ENCODE measurements at regions not wholly inside any gene's neighbourhood (a gene's known extent, or its start where the extent isn't known, plus 50 kb on each side); places are given as distances from the start of the nearest gene placed in this dataset.

DNA sequence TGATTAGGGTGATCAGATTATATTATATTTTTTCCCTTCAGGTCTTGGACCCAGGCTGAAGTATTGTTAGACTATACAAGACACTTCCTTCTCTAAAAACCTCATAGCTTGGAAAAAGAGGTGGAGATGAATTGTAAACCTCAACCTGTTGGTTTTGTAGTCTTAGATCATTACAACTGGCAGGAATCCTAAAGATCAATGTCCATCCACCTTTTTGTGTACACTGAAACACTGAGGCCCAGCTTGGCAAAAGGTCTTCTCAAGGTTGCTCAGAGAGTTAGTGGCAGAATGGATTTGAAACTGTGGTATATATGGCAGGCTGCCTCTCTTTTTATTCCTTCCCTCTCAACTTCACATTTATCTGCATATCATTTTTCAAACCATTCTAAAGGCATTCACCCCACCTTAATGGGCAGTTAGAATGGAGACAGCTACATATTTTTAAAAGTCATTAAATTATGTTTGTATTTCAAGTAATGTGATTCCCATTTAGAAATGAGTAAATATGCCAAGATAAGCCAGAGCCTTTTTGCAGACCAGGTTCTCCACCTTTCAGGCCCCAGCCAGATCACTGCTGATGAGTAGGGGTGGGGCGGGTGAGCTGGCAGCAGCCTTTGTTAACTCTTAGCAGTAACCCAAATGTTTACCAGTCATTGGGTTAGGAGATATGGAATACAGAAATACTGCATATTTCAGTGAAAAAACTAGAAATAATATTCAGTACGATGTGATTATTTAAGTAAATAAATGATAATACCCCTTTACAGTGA is 243.2 kb upstream of the F9 start:
- WGBS (ENCODE audit: extremely low coverage, insufficient read length, low lambda C conversion rate), result no CpG with 5 or more reads among the region's 2 CpGs
- Histone ChIP-seq H4K91ac (ENCODE audit: insufficient read length, low read depth, low read length) (no peak overlapping the region), H3K23me2 (ENCODE audit: insufficient read length, low read depth, low read length, poor library complexity, severe bottlenecking) (no peaks in the 10 kb centered on the region)

More for the DNA sequence above, 243.2 kb upstream of the F9 start:
- Mint-ChIP-seq H3K27me3 (ENCODE audit: low read depth) (peaks cover 2% of the 10 kb centered on the region; the same call in 1 of the 2 replicates), H3K4me3 (no peak overlapping the region), H3K9me3 (peaks cover 15 to 24% of the 10 kb centered on the region in 2 experiments), H3K27ac (no peak overlapping the region), H3K36me3 (ENCODE audit: insufficient read depth in 1 of 3, low read depth in 3 of 3) (peaks cover 2 to 9% (median 6%) of the 10 kb centered on the region in 3 experiments; a peak in 5 of 7 replicates), H3K4me1 (0 out of 4 replicates have a peak, but pooled peaks cover 0 to 2% of the 10 kb centered on the region in 2 experiments)
- no peak overlapping the region for H3K56ac ChIP-seq (ENCODE audit: insufficient read length, low read depth, low read length)
- H2BK15ac ChIP-seq (ENCODE audit: low read depth, low read length), result no peak overlapping the region
- DNase-seq, result no peak
- H3K27ac ChIP-seq (ENCODE audit: insufficient read length, low read depth, low read length), result no peak overlapping the region
- no peaks in the 10 kb centered on the region for H3K27me3 ChIP-seq (ENCODE audit: insufficient read depth, low read length)
- no peak overlapping the region for H3K9ac ChIP-seq (ENCODE audit: extremely low read depth, insufficient read length, low read length)
- H3K14ac ChIP-seq (ENCODE audit: insufficient read depth, low read length), result no peak overlapping the region
- H2BK12ac ChIP-seq (ENCODE audit: insufficient read length, low read depth, low read length), result no peak overlapping the region
- H3K4me2 ChIP-seq (ENCODE audit: insufficient read depth, insufficient read length, low read length), result no peak overlapping the region
- no peak overlapping the region for H2BK5ac ChIP-seq (ENCODE audit: insufficient read length, low read length)
- H3K79me2 ChIP-seq (ENCODE audit: insufficient read depth, low read length), result no peaks in the 10 kb centered on the region
- H4K5ac ChIP-seq (ENCODE audit: insufficient read length, low read depth, low read length), result no peak overlapping the region
- H3K9me3 ChIP-seq (ENCODE audit: control insufficient read depth, low read depth, low read length), result no peaks in the 10 kb centered on the region
- no peak overlapping the region for H3K23ac ChIP-seq (ENCODE audit: insufficient read length, low read depth, low read length)
- no peak overlapping the region for H3T11ph ChIP-seq (ENCODE audit: low read length)
- H4K20me1 ChIP-seq (ENCODE audit: control insufficient read depth, insufficient read depth, insufficient read length), result no peaks in the 10 kb centered on the region
- H2BK120ac ChIP-seq (ENCODE audit: low read depth, low read length, poor library complexity, severe bottlenecking), result no peak overlapping the region
- TF ChIP-seq, protein P1, sequence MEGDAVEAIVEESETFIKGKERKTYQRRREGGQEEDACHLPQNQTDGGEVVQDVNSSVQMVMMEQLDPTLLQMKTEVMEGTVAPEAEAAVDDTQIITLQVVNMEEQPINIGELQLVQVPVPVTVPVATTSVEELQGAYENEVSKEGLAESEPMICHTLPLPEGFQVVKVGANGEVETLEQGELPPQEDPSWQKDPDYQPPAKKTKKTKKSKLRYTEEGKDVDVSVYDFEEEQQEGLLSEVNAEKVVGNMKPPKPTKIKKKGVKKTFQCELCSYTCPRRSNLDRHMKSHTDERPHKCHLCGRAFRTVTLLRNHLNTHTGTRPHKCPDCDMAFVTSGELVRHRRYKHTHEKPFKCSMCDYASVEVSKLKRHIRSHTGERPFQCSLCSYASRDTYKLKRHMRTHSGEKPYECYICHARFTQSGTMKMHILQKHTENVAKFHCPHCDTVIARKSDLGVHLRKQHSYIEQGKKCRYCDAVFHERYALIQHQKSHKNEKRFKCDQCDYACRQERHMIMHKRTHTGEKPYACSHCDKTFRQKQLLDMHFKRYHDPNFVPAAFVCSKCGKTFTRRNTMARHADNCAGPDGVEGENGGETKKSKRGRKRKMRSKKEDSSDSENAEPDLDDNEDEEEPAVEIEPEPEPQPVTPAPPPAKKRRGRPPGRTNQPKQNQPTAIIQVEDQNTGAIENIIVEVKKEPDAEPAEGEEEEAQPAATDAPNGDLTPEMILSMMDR (conservative IDR thresholded peaks at IDR 0.05), result no peak
- no peak overlapping the region for H2AK5ac ChIP-seq (ENCODE audit: insufficient read length, low read length)
- H3K4ac ChIP-seq (ENCODE audit: low read depth, low read length), result no peak overlapping the region
- H4K8ac ChIP-seq (replicated peaks; ENCODE audit: insufficient read length, low read depth, low read length), result no peak overlapping the region
- H2AFZ ChIP-seq (ENCODE audit: low read length), result no peak overlapping the region
- H3K79me1 ChIP-seq (ENCODE audit: insufficient read depth, low read depth, low read length, poor library complexity, severe bottlenecking), result no peaks in the 10 kb centered on the region
- H3K18ac ChIP-seq (ENCODE audit: insufficient read length, low read depth, low read length), result no peak overlapping the region
- H2BK20ac ChIP-seq (ENCODE audit: low read depth, low read length, poor library complexity, severe bottlenecking), result no peak overlapping the region
- no peaks in the 10 kb centered on the region for H3K4me1 ChIP-seq (ENCODE audit: insufficient read depth, low read length)
